Astrocyte (in vitro differentiated cells and primary cell): ENCODE measurements at regions not wholly inside any gene's neighbourhood (a gene's known extent, or its start where the extent isn't known, plus 50 kb on each side); places are given as distances from the start of the nearest gene placed in this dataset.

Experiments
- DNase-seq: peaks from one replicate; pipeline ENCODE4 v3.0.0-alpha.2; 2010; ENCODE audit warnings: low read depth
- FAIRE-seq: peaks from 2 replicates; lab custom pipeline; 2011; peaks lifted over from hg19 to GRCh38; lab: Jason Lieb, UNC
- H2AFZ ChIP-seq: 2 replicates; pipeline ENCODE4 v1.6.0; 2012; ENCODE audit warnings: low read depth, low read length, inconsistent platforms
- H3K27ac ChIP-seq: 2 replicates; pipeline ENCODE4 v1.5.1; 2011; ENCODE audit warnings: low read depth, low read length, inconsistent platforms
- H3K27me3 ChIP-seq: 2 replicates; pipeline ENCODE4 v1.6.0; 2011; ENCODE audit warnings: low read length, inconsistent platforms; ENCODE audit not compliant: insufficient read depth
- H3K36me3 ChIP-seq: 2 replicates; pipeline ENCODE4 v1.5.1; 2011; ENCODE audit warnings: low read length, inconsistent platforms; ENCODE audit not compliant: insufficient read depth
- H3K4me1 ChIP-seq: 2 replicates; pipeline ENCODE4 v1.5.1; 2011; ENCODE audit warnings: low read length, inconsistent platforms; ENCODE audit not compliant: insufficient read depth
- H3K4me2 ChIP-seq: 2 replicates; pipeline ENCODE4 v1.6.0; 2012; ENCODE audit warnings: low read length, inconsistent platforms
- H3K4me3 ChIP-seq: 2 replicates; pipeline ENCODE4 v1.5.1; 2011; ENCODE audit warnings: low read depth, mild to moderate bottlenecking, low read length, inconsistent platforms; ENCODE audit not compliant: insufficient read depth
- H3K79me2 ChIP-seq: 2 replicates; pipeline ENCODE4 v1.6.0; 2012; ENCODE audit warnings: mild to moderate bottlenecking, low read length, inconsistent platforms; ENCODE audit not compliant: insufficient read depth
- H3K9ac ChIP-seq: 2 replicates; pipeline ENCODE4 v1.6.0; 2012; ENCODE audit warnings: mild to moderate bottlenecking, low read length, inconsistent platforms
- H3K9me3 ChIP-seq: 2 replicates; pipeline ENCODE4 v1.5.1; 2012; ENCODE audit warnings: low read depth, mild to moderate bottlenecking, low read length, inconsistent platforms; ENCODE audit not compliant: insufficient read depth
- H4K20me1 ChIP-seq: 2 replicates; pipeline ENCODE4 v1.6.0; 2012; ENCODE audit warnings: low read length, inconsistent platforms; ENCODE audit not compliant: insufficient read depth
- H3K27ac Mint-ChIP-seq: one replicate; pipeline ENCODE4 v1.8.0; 2021; ENCODE audit warnings: mild to moderate bottlenecking, mixed read lengths; ENCODE audit not compliant: unreplicated experiment
- H3K27me3 Mint-ChIP-seq: one replicate; pipeline ENCODE4 v1.8.0; 2021; ENCODE audit warnings: low read depth, mixed read lengths; ENCODE audit not compliant: unreplicated experiment
- H3K36me3 Mint-ChIP-seq: one replicate; pipeline ENCODE4 v1.8.0; 2021; ENCODE audit warnings: low read depth, mixed read lengths; ENCODE audit not compliant: unreplicated experiment
- H3K4me1 Mint-ChIP-seq: one replicate; pipeline ENCODE4 v1.8.0; 2021; ENCODE audit warnings: low read depth, mixed read lengths; ENCODE audit not compliant: unreplicated experiment
- H3K4me3 Mint-ChIP-seq: one replicate; pipeline ENCODE4 v1.8.0; 2021; ENCODE audit warnings: mild to moderate bottlenecking, moderate library complexity, mixed read lengths; ENCODE audit not compliant: unreplicated experiment
- H3K9me3 Mint-ChIP-seq: one replicate; pipeline ENCODE4 v1.8.0; 2021; ENCODE audit warnings: mild to moderate bottlenecking, mixed read lengths; ENCODE audit not compliant: unreplicated experiment
- CTCF ChIP-seq: IDR thresholded peaks from 2 replicates; pipeline ENCODE4 v1.5.1; 2011; ENCODE audit warnings: low read depth, mild to moderate bottlenecking, inconsistent platforms, low read length, moderate library complexity; ENCODE audit not compliant: insufficient read depth
- EZH2 ChIP-seq: IDR thresholded peaks from 2 replicates; pipeline ENCODE4 v1.6.1; 2012; ENCODE audit warnings: mild to moderate bottlenecking, low read length, inconsistent platforms; ENCODE audit not compliant: insufficient read depth

- Histone ChIP-seq H3K27ac (no peak overlapping the region), H3K4me3 (no peak overlapping the region), H3K36me3 (no peaks in the 10 kb centered on the region), H3K9me3 (no peaks in the 10 kb centered on the region), H2AFZ (no peak overlapping the region), H3K4me1 (no peaks in the 10 kb centered on the region), H3K79me2 (no peaks in the 10 kb centered on the region), H4K20me1 (no peaks in the 10 kb centered on the region), H3K27me3 (no peaks in the 10 kb centered on the region), H3K4me2 (no peak overlapping the region), H3K9ac (no peak overlapping the region)
- FAIRE-seq: no peak
- DNase-seq: peak; percentile 73
- Mint-ChIP-seq H3K27me3 (no peaks in the 10 kb centered on the region), H3K27ac (peak overlapping the region; percentile 9), H3K36me3 (no peaks in the 10 kb centered on the region), H3K4me3 (no peak overlapping the region), H3K4me1 (peaks cover 4% of the 10 kb centered on the region), H3K9me3 (peaks cover 2% of the 10 kb centered on the region)
- TF ChIP-seq EZH2 (no peak), CTCF (no peak)
Measured at GRCh38 chr14:39576736-39577135, 144.5 kb upstream of the FBXO33 start.

- H3K4me1 ChIP-seq: no peaks in the 10 kb centered on the region
- no peak for FAIRE-seq
Measured at GRCh38 chr14:39576258-39576657, 144.0 kb upstream of the FBXO33 start.

More at GRCh38 chr14:39576258-39576657, 144.0 kb upstream of the FBXO33 start:
- Histone ChIP-seq H2AFZ (no peak overlapping the region), H3K4me2 (no peak overlapping the region), H4K20me1 (no peaks in the 10 kb centered on the region), H3K79me2 (no peaks in the 10 kb centered on the region), H3K9ac (no peak overlapping the region), H3K4me3 (no peak overlapping the region), H3K27me3 (no peaks in the 10 kb centered on the region), H3K27ac (no peak overlapping the region), H3K36me3 (no peaks in the 10 kb centered on the region), H3K9me3 (no peaks in the 10 kb centered on the region)
- DNase-seq: no peak
- H3K4me1 Mint-ChIP-seq: peaks cover 4% of the 10 kb centered on the region
- no peak overlapping the region for H3K27ac Mint-ChIP-seq
- TF ChIP-seq CTCF (no peak), EZH2 (no peak)
- no peak overlapping the region for H3K4me3 Mint-ChIP-seq
- H3K27me3 Mint-ChIP-seq: no peaks in the 10 kb centered on the region
- peaks cover 2% of the 10 kb centered on the region for H3K9me3 Mint-ChIP-seq
- no peaks in the 10 kb centered on the region for H3K36me3 Mint-ChIP-seq
